C4-2B (cell line): ENCODE measurements at regions not wholly inside any gene's neighbourhood (a gene's known extent, or its start where the extent isn't known, plus 50 kb on each side); places are given as distances from the start of the nearest gene placed in this dataset.

ENCODE experiments used
- ZFX ChIP-seq: fragments of 450-650 bp; IDR thresholded peaks from 2 replicates; pipeline ENCODE4 v1.6.1; 2017
- TF ChIP-seq, protein P1 (sequence below): fragments of 450-650 bp; conservative IDR thresholded peaks from 2 replicates; pipeline ENCODE4 v1.5.1; 2017; ENCODE audit warnings: mild to moderate bottlenecking

DNA sequence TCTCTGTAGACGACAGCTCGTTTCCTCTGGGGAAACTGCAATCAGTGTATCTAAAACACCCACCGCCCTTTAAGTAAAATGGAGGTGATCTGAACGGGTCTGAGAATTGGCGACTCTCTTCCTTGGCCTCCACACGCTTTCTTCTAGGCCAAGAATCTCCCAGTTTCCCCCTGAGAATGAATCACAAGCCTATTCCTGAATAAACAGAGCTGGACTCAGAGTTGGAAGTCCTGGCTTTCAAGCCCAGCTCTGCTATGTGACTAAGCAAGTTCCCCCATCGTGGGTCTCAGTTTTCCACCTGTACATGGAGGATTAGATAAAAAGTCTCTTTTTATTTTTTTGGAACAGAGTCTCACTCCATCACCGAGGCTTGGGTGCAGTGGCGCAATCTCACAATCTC, 200.4 kb downstream of the MN1 start:
- TF ChIP-seq, protein P1, sequence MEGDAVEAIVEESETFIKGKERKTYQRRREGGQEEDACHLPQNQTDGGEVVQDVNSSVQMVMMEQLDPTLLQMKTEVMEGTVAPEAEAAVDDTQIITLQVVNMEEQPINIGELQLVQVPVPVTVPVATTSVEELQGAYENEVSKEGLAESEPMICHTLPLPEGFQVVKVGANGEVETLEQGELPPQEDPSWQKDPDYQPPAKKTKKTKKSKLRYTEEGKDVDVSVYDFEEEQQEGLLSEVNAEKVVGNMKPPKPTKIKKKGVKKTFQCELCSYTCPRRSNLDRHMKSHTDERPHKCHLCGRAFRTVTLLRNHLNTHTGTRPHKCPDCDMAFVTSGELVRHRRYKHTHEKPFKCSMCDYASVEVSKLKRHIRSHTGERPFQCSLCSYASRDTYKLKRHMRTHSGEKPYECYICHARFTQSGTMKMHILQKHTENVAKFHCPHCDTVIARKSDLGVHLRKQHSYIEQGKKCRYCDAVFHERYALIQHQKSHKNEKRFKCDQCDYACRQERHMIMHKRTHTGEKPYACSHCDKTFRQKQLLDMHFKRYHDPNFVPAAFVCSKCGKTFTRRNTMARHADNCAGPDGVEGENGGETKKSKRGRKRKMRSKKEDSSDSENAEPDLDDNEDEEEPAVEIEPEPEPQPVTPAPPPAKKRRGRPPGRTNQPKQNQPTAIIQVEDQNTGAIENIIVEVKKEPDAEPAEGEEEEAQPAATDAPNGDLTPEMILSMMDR: no peak
- TF ChIP-seq ZFX: no peak
